WTC11 (cell line): ENCODE measurements at regions not wholly inside any gene's neighbourhood (a gene's known extent, or its start where the extent isn't known, plus 50 kb on each side); places are given as distances from the start of the nearest gene placed in this dataset.

ENCODE experiments used
- ATAC-seq: fragments of 200-7000 bp; cut with Tn5 transposase; 2 replicates; pipeline ENCODE4 v1.10.0; 2021; ENCODE audit warnings: mild to moderate bottlenecking, moderate library complexity
- CTCF ChIA-PET: fragments of 300-600 bp; sonication (Branson Sonifier 250); formaldehyde crosslinking; loops from one replicate; lab custom pipeline; 2021; ENCODE audit warnings: antibody characterized with exemption; lab: Charles Lee
- POLR2A ChIA-PET: fragments of 350-600 bp; sonication (Branson Sonifier 250); formaldehyde crosslinking; loops from one replicate; lab custom pipeline; 2021; ENCODE audit warnings: antibody characterized with exemption; lab: Charles Lee
- DNase-seq: peaks from one replicate; pipeline ENCODE4 v3.0.0; 2021; ENCODE audit warnings: low spot score
- H3K27ac Mint-ChIP-seq: 2 replicates; pipeline ENCODE4 v1.8.0; 2021; ENCODE audit warnings: mixed read lengths
- H3K27me3 Mint-ChIP-seq: 2 replicates; pipeline ENCODE4 v1.8.0; 2021; ENCODE audit warnings: low read depth, mild to moderate bottlenecking, moderate library complexity, mixed read lengths
- H3K36me3 Mint-ChIP-seq: 2 replicates; pipeline ENCODE4 v1.8.0; 2021; ENCODE audit warnings: mixed read lengths
- H3K4me1 Mint-ChIP-seq: 2 replicates; pipeline ENCODE4 v1.8.0; 2022; ENCODE audit warnings: mixed read lengths
- H3K4me3 Mint-ChIP-seq: 2 replicates; pipeline ENCODE4 v1.8.0; 2021; ENCODE audit warnings: mild to moderate bottlenecking, moderate library complexity, mixed read lengths
- H3K9me3 Mint-ChIP-seq: 2 replicates; pipeline ENCODE4 v1.8.0; 2021; ENCODE audit warnings: mixed read lengths
- AFF4 ChIP-seq: sonication (generic); formaldehyde crosslinking; IDR thresholded peaks from 2 replicates; pipeline ENCODE4 v1.8.1; 2023; ENCODE audit warnings: mild to moderate bottlenecking, missing genetic modification reagents, borderline replicate concordance
- ATF1 ChIP-seq: sonication (generic); formaldehyde crosslinking; IDR thresholded peaks from 2 replicates; pipeline ENCODE4 v1.8.1; 2023; ENCODE audit warnings: mild to moderate bottlenecking, moderate library complexity, missing genetic modification reagents
- CREB1 ChIP-seq: sonication (generic); formaldehyde crosslinking; IDR thresholded peaks from 2 replicates; pipeline ENCODE4 v1.8.0; 2023; ENCODE audit warnings: mild to moderate bottlenecking, missing genetic modification reagents
- E2F1 ChIP-seq: sonication (generic); formaldehyde crosslinking; IDR thresholded peaks from 2 replicates; pipeline ENCODE4 v1.8.0; 2022; ENCODE audit warnings: mild to moderate bottlenecking, missing genetic modification reagents
- ESRRA ChIP-seq: sonication (generic); formaldehyde crosslinking; IDR thresholded peaks from 2 replicates; pipeline ENCODE4 v1.8.1; 2022; ENCODE audit warnings: mild to moderate bottlenecking, missing genetic modification reagents, borderline replicate concordance
- ETV6 ChIP-seq: sonication (generic); formaldehyde crosslinking; IDR thresholded peaks from 2 replicates; pipeline ENCODE4 v1.8.1; 2022; ENCODE audit warnings: mild to moderate bottlenecking, missing genetic modification reagents
- GRHL2 ChIP-seq: fragments of 250-450 bp; sonication (Bioruptor Pico); IDR thresholded peaks from 2 replicates; pipeline ENCODE4 v1.8.0; 2022; ENCODE audit warnings: mild to moderate bottlenecking, moderate library complexity; ENCODE audit not compliant: insufficient replicate concordance, severe bottlenecking
- HMGXB4 ChIP-seq: sonication (generic); formaldehyde crosslinking; IDR thresholded peaks from 2 replicates; pipeline ENCODE4 v1.8.1; 2023; ENCODE audit warnings: mild to moderate bottlenecking, moderate library complexity, missing genetic modification reagents
- IRF2 ChIP-seq: sonication (generic); formaldehyde crosslinking; IDR thresholded peaks from 2 replicates; pipeline ENCODE4 v1.8.0; 2022; ENCODE audit warnings: low read depth, missing genetic modification reagents, borderline replicate concordance
- KAT7 ChIP-seq: sonication (generic); formaldehyde crosslinking; IDR thresholded peaks from 2 replicates; pipeline ENCODE4 v1.8.1; 2023; ENCODE audit warnings: missing genetic modification reagents, mild to moderate bottlenecking, borderline replicate concordance
- NFE2L1 ChIP-seq: sonication (generic); formaldehyde crosslinking; IDR thresholded peaks from 2 replicates; pipeline ENCODE4 v1.8.1; 2023; ENCODE audit warnings: missing genetic modification reagents
- NFYB ChIP-seq: sonication (generic); formaldehyde crosslinking; conservative IDR thresholded peaks from 2 replicates; pipeline ENCODE4 v1.8.0; 2022; ENCODE audit warnings: low read depth, missing genetic modification reagents
- OVOL2 ChIP-seq: fragments of 250-450 bp; sonication (Bioruptor Pico); IDR thresholded peaks from 2 replicates; pipeline ENCODE4 v1.9.0; 2021; ENCODE audit warnings: mild to moderate bottlenecking, borderline replicate concordance
- PRDM15 ChIP-seq: sonication (generic); formaldehyde crosslinking; IDR thresholded peaks from 2 replicates; pipeline ENCODE4 v1.8.0; 2022; ENCODE audit warnings: missing genetic modification reagents
- RORB ChIP-seq: fragments of 250-450 bp; sonication (Bioruptor Pico); IDR thresholded peaks from 2 replicates; pipeline ENCODE4 v1.9.0; 2021; ENCODE audit warnings: mild to moderate bottlenecking
- STAT6 ChIP-seq: sonication (generic); formaldehyde crosslinking; conservative IDR thresholded peaks from 2 replicates; pipeline ENCODE4 v1.8.1; 2023; ENCODE audit warnings: mild to moderate bottlenecking, low read depth, missing genetic modification reagents, moderate library complexity
- TCF7 ChIP-seq: sonication (generic); formaldehyde crosslinking; IDR thresholded peaks from 2 replicates; pipeline ENCODE4 v1.8.0; 2022; ENCODE audit warnings: mild to moderate bottlenecking, low read depth, missing genetic modification reagents, moderate library complexity
- USF1 ChIP-seq: sonication (generic); formaldehyde crosslinking; IDR thresholded peaks from 2 replicates; pipeline ENCODE4 v1.8.0; 2022; ENCODE audit warnings: mild to moderate bottlenecking, missing genetic modification reagents
- ZNF121 ChIP-seq: sonication (generic); formaldehyde crosslinking; IDR thresholded peaks from 2 replicates; pipeline ENCODE4 v1.8.0; 2023; ENCODE audit warnings: missing genetic modification reagents
- ZNF416 ChIP-seq: fragments of 250-450 bp; sonication (Bioruptor Pico); IDR thresholded peaks from 2 replicates; pipeline ENCODE4 v1.9.0; 2021; ENCODE audit warnings: mild to moderate bottlenecking, inconsistent platforms

- no peak for TF ChIP-seq ZNF121 (CRISPR knock-in tag)
- no peak for TF ChIP-seq ESRRA (CRISPR knock-in tag)
- TF ChIP-seq STAT6 (CRISPR knock-in tag): no peak
- no peak for TF ChIP-seq PRDM15 (CRISPR knock-in tag)
- TF ChIP-seq OVOL2 (CRISPR knock-in tag): no peak
- no peak for TF ChIP-seq HMGXB4
- TF ChIP-seq CREB1 (CRISPR knock-in tag): no peak
- TF ChIP-seq NFE2L1 (CRISPR knock-in tag): no peak
- TF ChIP-seq ZNF416 (CRISPR knock-in tag): no peak
- no peak for TF ChIP-seq AFF4
- no peak for TF ChIP-seq NFYB (CRISPR knock-in tag)
- TF ChIP-seq GRHL2 (CRISPR knock-in tag): no peak
- TF ChIP-seq USF1 (CRISPR knock-in tag): no peak
- TF ChIP-seq IRF2 (CRISPR knock-in tag): no peak
- no peak for TF ChIP-seq ATF1 (CRISPR knock-in tag)
- TF ChIP-seq E2F1 (CRISPR knock-in tag): no peak
- no peak for TF ChIP-seq RORB (CRISPR knock-in tag)
- TF ChIP-seq ETV6 (CRISPR knock-in tag): no peak
- TF ChIP-seq KAT7: no peak
- TF ChIP-seq TCF7 (CRISPR knock-in tag): no peak
- ATAC-seq (no peak), DNase-seq (no peak)
- peaks cover 6% of the 10 kb centered on the region for H3K36me3 Mint-ChIP-seq
- no peaks in the 10 kb centered on the region for H3K4me1 Mint-ChIP-seq
- no peak overlapping the region for H3K4me3 Mint-ChIP-seq
- no peak overlapping the region for H3K27ac Mint-ChIP-seq
- peaks cover 14% of the 10 kb centered on the region for H3K9me3 Mint-ChIP-seq
- ChIA-PET POLR2A (no interaction called here), CTCF (no interaction called here)
- H3K27me3 Mint-ChIP-seq: peaks cover 2% of the 10 kb centered on the region; the same call in 1 of the 2 replicates
Measured at GRCh38 chr2:8027387-8027786, 654.5 kb upstream of the ID2 start.
